GM23338 (cell line): ENCODE measurements at regions not wholly inside any gene's neighbourhood (a gene's known extent, or its start where the extent isn't known, plus 50 kb on each side); places are given as distances from the start of the nearest gene placed in this dataset.

Experiments
- ATAC-seq: fragments of 200-7000 bp; cut with Tn5 transposase; 3 replicates; pipeline ENCODE4 v1.9.1; 2020
- DNase-seq: peaks from one replicate; pipeline ENCODE4 v3.0.0-alpha.2; 2015; ENCODE audit warnings: low spot score
- H2AFZ ChIP-seq: fragments of 200-600 bp; sonication (generic); 2 replicates; pipeline ENCODE4 v1.8.0; 2016; ENCODE audit warnings: antibody characterized with exemption, mild to moderate bottlenecking, moderate library complexity
- H3F3A ChIP-seq: fragments of 200-600 bp; sonication (generic); replicated peaks from 2 replicates; pipeline ENCODE4 v1.8.0; 2017; ENCODE audit warnings: antibody characterized with exemption, mixed run types, low read depth
- H3K27ac ChIP-seq: fragments of 200-600 bp; sonication (generic); 2 replicates; pipeline ENCODE4 v1.6.1; 2016; ENCODE audit warnings: low read depth
- H3K27me3 ChIP-seq: fragments of 200-600 bp; sonication (generic); 2 replicates; pipeline ENCODE4 v1.8.0; 2016; ENCODE audit warnings: mild to moderate bottlenecking, mixed run types, moderate library complexity; ENCODE audit not compliant: insufficient read depth
- H3K36me3 ChIP-seq: fragments of 200-600 bp; sonication (generic); 2 replicates; pipeline ENCODE4 v1.8.0; 2016; ENCODE audit warnings: mild to moderate bottlenecking; ENCODE audit not compliant: insufficient read depth
- H3K4me1 ChIP-seq: fragments of 200-600 bp; sonication (generic); 2 replicates; pipeline ENCODE4 v1.8.0; 2016; ENCODE audit warnings: mild to moderate bottlenecking, moderate library complexity; ENCODE audit not compliant: insufficient read depth
- H3K4me2 ChIP-seq: fragments of 200-600 bp; sonication (generic); 2 replicates; pipeline ENCODE4 v1.7.1; 2017; ENCODE audit warnings: mixed run types
- H3K4me3 ChIP-seq: fragments of 200-600 bp; sonication (generic); 2 replicates; pipeline ENCODE4 v1.6.1; 2016; ENCODE audit warnings: mixed run types
- H3K79me2 ChIP-seq: fragments of 200-600 bp; sonication (generic); replicated peaks from 2 replicates; pipeline ENCODE4 v1.8.0; 2017; ENCODE audit warnings: mild to moderate bottlenecking; ENCODE audit not compliant: insufficient read depth
- H3K9me2 ChIP-seq: fragments of 200-600 bp; sonication (generic); 2 replicates; pipeline ENCODE4 v1.8.0; 2017; ENCODE audit not compliant: insufficient read depth
- H4K20me1 ChIP-seq: fragments of 200-600 bp; sonication (generic); replicated peaks from 2 replicates; pipeline ENCODE4 v1.8.0; 2017; ENCODE audit warnings: mild to moderate bottlenecking; ENCODE audit not compliant: insufficient read depth
- H3K27ac Mint-ChIP-seq: 2 replicates; pipeline ENCODE4 v1.8.0; 2020; ENCODE audit warnings: inconsistent platforms, mild to moderate bottlenecking, moderate library complexity, mixed read lengths
- H3K27me3 Mint-ChIP-seq: 3 replicates; pipeline ENCODE4 v1.8.0; 2022; ENCODE audit warnings: low read depth, mild to moderate bottlenecking, moderate library complexity, mixed read lengths, inconsistent platforms; ENCODE audit not compliant: insufficient read depth, poor library complexity
- H3K36me3 Mint-ChIP-seq: 3 replicates; pipeline ENCODE4 v1.8.0; 2021; ENCODE audit warnings: low read depth, mild to moderate bottlenecking, inconsistent platforms, moderate library complexity, mixed read lengths
- H3K4me1 Mint-ChIP-seq: 3 replicates; pipeline ENCODE4 v1.8.0; 2020; ENCODE audit warnings: mild to moderate bottlenecking, inconsistent platforms, mixed read lengths
- H3K4me3 Mint-ChIP-seq: 3 replicates; pipeline ENCODE4 v1.8.0; 2021; ENCODE audit warnings: moderate library complexity, mild to moderate bottlenecking, inconsistent platforms, mixed read lengths
- H3K9me3 Mint-ChIP-seq: 3 replicates; pipeline ENCODE4 v1.8.0; 2020; ENCODE audit warnings: moderate library complexity, mild to moderate bottlenecking, inconsistent platforms, mixed read lengths
- CREB1 ChIP-seq: fragments of 250-450 bp; sonication (Bioruptor Pico); IDR thresholded peaks from 2 replicates; pipeline ENCODE4 v1.5.0; 2020; ENCODE audit warnings: low read depth, mild to moderate bottlenecking, moderate library complexity
- CTCF ChIP-seq, 2 experiments: fragments of 200-600 bp in 1 of 2; sonication (generic) in 1 of 2; conservative IDR thresholded peaks; 2 replicates each; pipeline versions ENCODE4 v1.5.1 to v1.6.1; 2016 to 2017; ENCODE audit warnings: antibody characterized with exemption in 2 of 2, low read depth in 2 of 2, mild to moderate bottlenecking in 2 of 2, moderate library complexity in 1 of 2
- ETS1 ChIP-seq: IDR thresholded peaks from 2 replicates; pipeline ENCODE4 v1.6.1; 2016; ENCODE audit warnings: antibody characterized with exemption
- EZH2 ChIP-seq: fragments of 200-600 bp; sonication (generic); IDR thresholded peaks from one replicate; pipeline ENCODE4 v1.8.0; 2017; ENCODE audit warnings: antibody characterized with exemption, mild to moderate bottlenecking, low read depth; ENCODE audit not compliant: unreplicated experiment
- EZH2phosphoT487 ChIP-seq: fragments of 200-600 bp; sonication (generic); IDR thresholded peaks from one replicate; pipeline ENCODE4 v1.8.1; 2018; ENCODE audit warnings: antibody characterized with exemption; ENCODE audit not compliant: unreplicated experiment
- JUNB ChIP-seq: IDR thresholded peaks from one replicate; pipeline ENCODE4 v1.6.1; 2016; ENCODE audit warnings: antibody characterized with exemption; ENCODE audit not compliant: unreplicated experiment
- NANOG ChIP-seq: IDR thresholded peaks from 2 replicates; pipeline ENCODE4 v1.6.1; 2016; ENCODE audit warnings: antibody characterized with exemption, borderline replicate concordance
- POLR2AphosphoS5 ChIP-seq: IDR thresholded peaks from 2 replicates; pipeline ENCODE4 v1.6.1; 2016; ENCODE audit warnings: antibody characterized with exemption, low read depth
- REST ChIP-seq: IDR thresholded peaks from one replicate; pipeline ENCODE4 v1.6.1; 2018; ENCODE audit warnings: antibody characterized with exemption; ENCODE audit not compliant: unreplicated experiment
- STAT1 ChIP-seq: IDR thresholded peaks from one replicate; pipeline ENCODE4 v1.6.1; 2016; ENCODE audit warnings: antibody characterized with exemption; ENCODE audit not compliant: unreplicated experiment
- ZNF114 ChIP-seq: fragments of 250-450 bp; sonication (Bioruptor Pico); IDR thresholded peaks from 2 replicates; pipeline ENCODE4 v1.5.0; 2020; ENCODE audit warnings: mild to moderate bottlenecking, moderate library complexity
- ZNF331 ChIP-seq: fragments of 250-450 bp; sonication (Bioruptor Pico); IDR thresholded peaks from 2 replicates; pipeline ENCODE4 v1.5.0; 2020; ENCODE audit warnings: low read depth, mild to moderate bottlenecking, moderate library complexity
- ZNF462 ChIP-seq: fragments of 250-450 bp; sonication (Bioruptor Pico); IDR thresholded peaks from 2 replicates; pipeline ENCODE4 v1.5.0; 2020; ENCODE audit warnings: mild to moderate bottlenecking, moderate library complexity

- Histone ChIP-seq H3K9me2 (peaks cover 6% of the 10 kb centered on the region; the same call in 1 of the 2 replicates), H4K20me1 (no peaks in the 10 kb centered on the region), H3K79me2 (no peaks in the 10 kb centered on the region), H3K36me3 (no peaks in the 10 kb centered on the region), H3K27me3 (no peaks in the 10 kb centered on the region), H3K4me2 (no peak overlapping the region), H3F3A (no peaks in the 10 kb centered on the region), H2AFZ (no peak overlapping the region), H3K4me3 (no peak overlapping the region), H3K4me1 (no peaks in the 10 kb centered on the region), H3K27ac (no peak overlapping the region)
- TF ChIP-seq POLR2AphosphoS5 (no peak), ZNF331 (CRISPR knock-in tag) (no peak), REST (no peak), EZH2phosphoT487 (no peak), ETS1 (no peak), STAT1 (no peak), JUNB (no peak), NANOG (no peak), ZNF114 (CRISPR knock-in tag) (no peak), CTCF (conservative IDR thresholded peaks at IDR 0.05; ENCODE audit: low read depth in 2 of 2) (no peak), ZNF462 (CRISPR knock-in tag) (no peak), EZH2 (no peak), CREB1 (no peak)
- Mint-ChIP-seq H3K27ac (no peak overlapping the region), H3K4me1 (no peaks in the 10 kb centered on the region), H3K4me3 (no peak overlapping the region), H3K9me3 (peaks cover 51% of the 10 kb centered on the region), H3K27me3 (peaks cover 4% of the 10 kb centered on the region), H3K36me3 (no peaks in the 10 kb centered on the region; the same call in 2 of the 3 replicates)
- ATAC-seq (no peak), DNase-seq (no peak)
Observed at GRCh38 chr11:41980741-41981140, 521.3 kb upstream of the LRRC4C start.
